ENCODE measurements at regions not wholly inside any gene's neighbourhood (a gene's known extent, or its start where the extent isn't known, plus 50 kb on each side); places are given as distances from the start of the nearest gene placed in this dataset.

- no peak for DNase-seq
These were observed 145.6 kb upstream of the PTPN1 start for GRCh38 chr20:50364542-50364941.

GRCh38 chr20:50366270-50367103, 143.7 kb upstream of the PTPN1 start:
- DNase-seq = peak; percentile 76

- no peak for DNase-seq
These were observed 143.0 kb upstream of the PTPN1 start for GRCh38 chr20:50367104-50367674.

GRCh38 chr20:50367739-50368375, 142.3 kb upstream of the PTPN1 start:
- no peak for DNase-seq

- DNase-seq = no peak
These were observed 141.8 kb upstream of the PTPN1 start for GRCh38 chr20:50368386-50368785.

- DNase-seq = no peak
These were observed 141.4 kb upstream of the PTPN1 start for GRCh38 chr20:50368813-50369224.

- peak; percentile 61 for DNase-seq
These were observed 140.8 kb upstream of the PTPN1 start for GRCh38 chr20:50369225-50370035.

- DNase-seq = no peak
These were observed 140.1 kb upstream of the PTPN1 start for GRCh38 chr20:50370036-50370566.

GRCh38 chr20:50371878-50372769, 138.1 kb upstream of the PTPN1 start:
- DNase-seq = no peak

- DNase-seq = no peak
These were observed 137.5 kb upstream of the PTPN1 start for GRCh38 chr20:50372770-50373088.

- DNase-seq = peak; percentile 10
These were observed 136.4 kb upstream of the PTPN1 start for GRCh38 chr20:50373674-50374286.

GRCh38 chr20:50374541-50375078, 135.6 kb upstream of the PTPN1 start:
- no peak for DNase-seq

GRCh38 chr20:50376179-50376887, 133.8 kb upstream of the PTPN1 start:
- DNase-seq = no peak

- no peak for DNase-seq
These were observed 133.2 kb upstream of the PTPN1 start for GRCh38 chr20:50376888-50377459.

GRCh38 chr20:50378170-50379000, 131.8 kb upstream of the PTPN1 start:
- DNase-seq = no peak

- peak; percentile 39 for DNase-seq
These were observed 130.9 kb upstream of the PTPN1 start for GRCh38 chr20:50379049-50379990.

- no peak for DNase-seq
These were observed 130.0 kb upstream of the PTPN1 start for GRCh38 chr20:50379991-50380696.

- DNase-seq = no peak
These were observed 129.5 kb upstream of the PTPN1 start for GRCh38 chr20:50380697-50381040.

Data from NCI-H2029 treated with DMSO at 0.1 percent for 48 hours (cell line).